ENCODE measurements at regions not wholly inside any gene's neighbourhood (a gene's known extent, or its start where the extent isn't known, plus 50 kb on each side); places are given as distances from the start of the nearest gene placed in this dataset.

DNA sequence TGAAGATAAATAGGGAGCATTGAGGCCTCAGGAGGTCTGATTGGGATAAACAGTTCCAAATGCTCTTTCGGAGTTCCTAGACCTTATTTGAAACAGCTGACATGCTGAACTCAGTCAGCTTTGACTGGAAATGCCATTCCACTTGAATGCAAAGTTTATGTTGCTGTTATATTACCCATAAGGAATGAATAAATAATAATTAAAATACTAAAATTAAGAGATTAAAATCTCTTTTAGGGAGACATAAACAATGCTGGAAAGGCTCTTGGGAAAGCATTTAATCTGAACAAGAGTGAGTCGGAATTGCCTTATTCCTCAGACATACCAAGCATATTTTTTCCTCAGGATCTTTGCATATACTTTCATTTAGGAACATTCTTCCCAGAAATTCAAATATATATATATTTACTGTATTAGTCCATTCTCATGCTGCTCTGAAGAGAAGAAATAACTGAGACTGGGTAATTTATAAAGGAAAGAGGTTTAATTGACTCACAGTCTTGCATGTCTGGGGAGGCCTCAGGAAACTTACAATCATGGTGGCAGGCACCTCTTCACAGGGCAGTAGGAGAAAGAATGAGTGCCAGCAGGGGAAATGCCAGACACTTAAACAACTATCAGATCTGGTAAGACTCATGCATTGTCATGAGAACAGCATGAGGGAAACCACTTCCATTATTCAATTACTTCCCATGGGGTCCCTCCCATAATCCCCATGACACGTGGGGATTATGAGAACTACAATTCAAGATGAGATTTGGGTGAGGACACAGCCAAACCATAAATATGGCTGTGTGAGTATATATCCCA, 318.2 kb upstream of the PLXNA2 start:
- TF ChIP-seq, protein P1, sequence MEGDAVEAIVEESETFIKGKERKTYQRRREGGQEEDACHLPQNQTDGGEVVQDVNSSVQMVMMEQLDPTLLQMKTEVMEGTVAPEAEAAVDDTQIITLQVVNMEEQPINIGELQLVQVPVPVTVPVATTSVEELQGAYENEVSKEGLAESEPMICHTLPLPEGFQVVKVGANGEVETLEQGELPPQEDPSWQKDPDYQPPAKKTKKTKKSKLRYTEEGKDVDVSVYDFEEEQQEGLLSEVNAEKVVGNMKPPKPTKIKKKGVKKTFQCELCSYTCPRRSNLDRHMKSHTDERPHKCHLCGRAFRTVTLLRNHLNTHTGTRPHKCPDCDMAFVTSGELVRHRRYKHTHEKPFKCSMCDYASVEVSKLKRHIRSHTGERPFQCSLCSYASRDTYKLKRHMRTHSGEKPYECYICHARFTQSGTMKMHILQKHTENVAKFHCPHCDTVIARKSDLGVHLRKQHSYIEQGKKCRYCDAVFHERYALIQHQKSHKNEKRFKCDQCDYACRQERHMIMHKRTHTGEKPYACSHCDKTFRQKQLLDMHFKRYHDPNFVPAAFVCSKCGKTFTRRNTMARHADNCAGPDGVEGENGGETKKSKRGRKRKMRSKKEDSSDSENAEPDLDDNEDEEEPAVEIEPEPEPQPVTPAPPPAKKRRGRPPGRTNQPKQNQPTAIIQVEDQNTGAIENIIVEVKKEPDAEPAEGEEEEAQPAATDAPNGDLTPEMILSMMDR (IDR thresholded peaks at IDR 0.05) = no peak
- no peak for TF ChIP-seq POLR2A (IDR thresholded peaks at IDR 0.05)
